Lower leg skin (tissue), 4 donors: ENCODE measurements at regions not wholly inside any gene's neighbourhood (a gene's known extent, or its start where the extent isn't known, plus 50 kb on each side); places are given as distances from the start of the nearest gene placed in this dataset.

Source experiments
- DNase-seq, 2 donors: peaks; one replicate each; pipeline ENCODE4 v3.0.0-alpha.2; 2019; ENCODE audit warnings: low spot score in 2 of 2
- H3K4me3 ChIP-seq: fragments of 200-600 bp; sonication (generic); 2 replicates; pipeline ENCODE4 v1.5.1; 2017; ENCODE audit warnings: mild to moderate bottlenecking, low read depth; ENCODE audit not compliant: poor library complexity, severe bottlenecking
- CTCF ChIP-seq, 3 donors: fragments of 450-650 bp; IDR thresholded peaks; one replicate each; pipeline ENCODE4 v1.5.1; 2016; ENCODE audit warnings: antibody characterized with exemption in 3 of 3, mild to moderate bottlenecking in 3 of 3, moderate library complexity in 2 of 3
- POLR2A ChIP-seq, 2 donors: fragments of 450-650 bp; IDR thresholded peaks; one replicate each; pipeline ENCODE4 v1.6.1; 2016 to 2017; ENCODE audit warnings: antibody characterized with exemption in 2 of 2, mild to moderate bottlenecking in 1 of 2, moderate library complexity in 1 of 2
- WGBS, 2 donors: methylation state at CpG; one replicate each; pipeline ENCODE4 v1.1.5; 2018; 5-methylcytosine and 5-hydroxymethylcytosine counted together
- intact Hi-C: fragments of 100-400 bp; cut with DNase I; formaldehyde crosslinking; loops from one replicate; pipeline ENCODE4 v1.15.0; 2023; ENCODE audit warnings: low total_unique reads

DNA sequence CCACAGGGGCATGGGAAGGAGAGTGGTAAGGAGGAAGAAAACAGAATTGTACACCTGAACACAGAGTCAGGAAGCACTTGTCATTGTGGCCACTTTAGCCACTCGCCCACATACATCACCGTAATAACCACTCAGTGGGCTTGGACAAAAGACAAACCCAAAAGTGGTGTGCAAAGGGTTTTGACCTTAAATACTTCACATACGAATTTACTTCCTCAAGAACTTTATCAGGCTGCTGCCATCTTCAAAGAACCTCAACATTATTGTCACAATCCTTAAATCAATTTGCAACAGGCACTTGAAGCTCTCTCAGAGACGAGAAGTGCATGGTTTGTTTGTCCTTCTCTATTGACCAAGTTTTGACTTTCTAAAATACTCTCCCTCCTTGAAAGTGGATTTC lies 187.3 kb upstream of the EGLN3 start:
- 76 to 81% methylated on average over 4 of the region's 4 CpGs for WGBS, 2 donors
- TF ChIP-seq POLR2A (IDR thresholded peaks at IDR 0.05) (no peak), CTCF (IDR thresholded peaks at IDR 0.05) (no peak)
- intact Hi-C loops: no loop called here
- no peak overlapping the region for H3K4me3 ChIP-seq
- no peak for DNase-seq

DNA sequence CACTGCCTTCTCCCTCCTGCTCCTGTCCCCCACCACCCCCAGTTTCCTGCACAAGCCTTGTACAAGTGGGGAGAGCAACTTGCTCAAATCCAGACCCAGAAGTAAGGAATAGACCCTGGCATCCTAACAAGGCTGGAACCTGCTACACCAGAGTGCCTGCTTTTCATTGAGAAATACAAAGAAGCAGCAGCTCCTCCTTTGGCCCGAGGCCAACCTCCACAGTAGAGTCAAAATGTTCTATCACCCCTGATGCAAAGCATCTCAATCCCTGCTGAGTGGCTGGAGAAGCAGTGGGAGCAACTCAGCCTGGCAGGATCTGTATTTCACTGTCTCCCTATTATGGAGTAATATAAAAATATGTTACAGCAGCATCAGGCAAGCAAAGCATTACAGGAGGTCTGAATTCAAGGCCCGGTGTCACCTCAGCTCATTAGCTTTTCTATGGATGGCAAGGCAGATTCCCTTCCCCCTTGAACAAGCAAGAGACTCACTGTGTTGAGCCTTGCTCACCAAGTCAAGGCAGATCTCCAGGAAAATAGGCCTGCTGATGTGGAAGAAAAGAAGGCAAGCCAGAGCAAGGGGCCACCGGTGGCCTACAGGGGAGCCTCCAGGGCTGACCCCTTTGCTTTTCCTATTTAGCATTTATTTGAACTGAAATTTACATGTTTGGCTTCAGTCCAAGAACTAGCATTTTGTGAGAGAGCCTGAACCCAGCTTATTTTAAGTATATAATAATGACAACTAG lies 186.3 kb upstream of the EGLN3 start:
- H3K4me3 ChIP-seq: no peak overlapping the region
- peak; percentile 73 to 89 for DNase-seq
- intact Hi-C loops: no loop called here
- WGBS, 2 donors: 61 to 62% methylated on average over 3 of the region's 3 CpGs
- no peak for TF ChIP-seq POLR2A (IDR thresholded peaks at IDR 0.05)
- no peak for TF ChIP-seq CTCF (IDR thresholded peaks at IDR 0.05)

DNA sequence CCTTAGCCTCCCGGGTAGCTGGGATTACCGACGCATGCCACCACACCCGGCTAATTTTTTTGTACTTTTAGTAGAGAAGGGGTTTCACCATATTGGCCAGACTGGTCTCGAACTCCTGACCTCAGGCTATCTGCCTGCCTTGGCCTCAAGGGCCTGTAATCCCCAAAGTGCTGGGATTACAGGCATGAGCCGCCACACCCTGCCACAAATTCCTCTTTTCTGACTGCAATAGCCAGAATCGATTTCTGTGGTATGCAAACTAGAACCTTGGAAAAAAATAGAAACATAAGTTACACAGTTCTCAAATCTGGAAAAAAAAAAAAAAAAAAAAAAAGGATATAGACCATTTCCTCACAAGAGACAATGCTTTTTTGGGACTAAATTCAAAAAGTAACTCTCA lies 184.6 kb upstream of the EGLN3 start:
- H3K4me3 ChIP-seq: no peak overlapping the region
- WGBS, 2 donors: 70 to 77% methylated on average over 7 of the region's 7 CpGs
- TF ChIP-seq POLR2A (IDR thresholded peaks at IDR 0.05) (no peak), CTCF (IDR thresholded peaks at IDR 0.05) (no peak)
- intact Hi-C loops: no loop called here
- DNase-seq: no peak

DNA sequence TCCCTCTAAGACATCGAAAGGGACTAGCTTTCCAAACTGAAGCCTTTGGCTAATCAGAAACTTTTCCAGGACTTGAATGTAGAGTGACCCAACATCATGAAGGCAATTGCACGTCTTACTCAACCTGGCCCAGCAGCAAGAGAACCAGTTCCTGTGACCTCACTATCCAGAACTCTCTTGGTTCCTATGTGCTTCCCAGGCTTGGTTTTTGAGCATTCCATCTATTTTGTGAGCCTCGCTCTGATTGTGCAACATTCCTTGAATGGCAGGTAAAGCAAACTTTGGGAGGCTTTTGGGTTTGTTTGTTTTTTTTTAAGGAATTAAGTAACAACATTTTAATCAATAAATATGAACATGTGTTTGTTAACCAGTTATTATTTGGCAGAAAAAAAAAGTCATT lies 183.6 kb upstream of the EGLN3 start:
- WGBS, 2 donors: 86 to 94% methylated on average over 3 of the region's 3 CpGs
- TF ChIP-seq CTCF (IDR thresholded peaks at IDR 0.05) (no peak), POLR2A (IDR thresholded peaks at IDR 0.05) (no peak)
- DNase-seq: no peak
- intact Hi-C loops: no loop called here
- no peak overlapping the region for H3K4me3 ChIP-seq

GRCh38 chr14:34129927-34130552 lies 179.2 kb upstream of the EGLN3 start:
- TF ChIP-seq POLR2A (IDR thresholded peaks at IDR 0.05): no peak
- no peak for TF ChIP-seq CTCF (IDR thresholded peaks at IDR 0.05)
- no peak for DNase-seq
- WGBS, 2 donors: 72 to 80% methylated on average over 7 of the region's 7 CpGs
- intact Hi-C loops: no loop called here
- no peak overlapping the region for H3K4me3 ChIP-seq
